ENCODE measurements at regions not wholly inside any gene's neighbourhood (a gene's known extent, or its start where the extent isn't known, plus 50 kb on each side); places are given as distances from the start of the nearest gene placed in this dataset.

DNA sequence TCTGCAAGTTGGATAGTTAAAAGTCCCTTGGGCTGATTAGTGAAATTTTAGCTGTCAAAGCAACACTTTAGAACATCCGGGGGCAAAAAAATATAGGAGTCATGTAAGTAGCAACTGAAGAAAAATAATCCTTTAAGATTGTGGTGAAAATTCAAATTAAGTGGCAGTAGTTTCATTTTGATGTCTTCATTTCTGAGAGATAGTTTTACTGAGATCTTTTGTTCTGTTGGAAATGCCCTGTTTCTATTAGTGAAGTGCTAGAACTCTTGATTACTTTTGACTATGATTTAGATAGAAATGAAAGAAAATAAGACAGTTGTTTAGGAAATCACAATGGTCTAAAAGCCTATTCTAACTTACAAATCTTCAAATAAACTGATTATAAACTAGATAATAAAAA is 587.3 kb upstream of the MMS22L start:
- no peaks in the 10 kb centered on the region for H3F3A ChIP-seq (replicated peaks; ENCODE audit: insufficient read depth)
- POLR2A ChIA-PET = no interaction called here
- WGBS (ENCODE audit: low lambda C conversion rate) = 35% methylated on average over 1 of the region's 1 CpG

DNA sequence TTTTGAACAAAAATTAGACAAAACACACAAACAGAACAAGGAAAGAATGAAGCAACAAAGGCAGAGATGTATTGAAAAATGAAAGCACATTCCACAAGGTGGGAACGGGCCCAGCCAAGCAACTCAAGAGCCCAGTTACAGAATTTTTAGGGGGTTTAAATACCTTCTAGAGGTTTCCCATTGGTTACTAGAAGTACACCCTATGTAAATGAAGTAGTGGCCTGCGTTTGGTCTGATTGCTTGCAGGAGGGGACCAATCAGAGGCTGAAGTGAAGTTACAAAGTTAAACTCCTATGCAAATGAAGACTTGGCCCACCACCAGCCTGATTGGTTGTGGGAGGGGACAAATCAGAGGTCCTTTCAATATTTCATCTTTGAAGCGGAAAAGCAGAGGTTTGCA is 593.7 kb upstream of the MMS22L start:
- Histone ChIP-seq H3K79me2 (ENCODE audit: insufficient read depth) (no peaks in the 10 kb centered on the region), H3K4me2 (no peak overlapping the region), H4K20me1 (ENCODE audit: insufficient read depth) (no peaks in the 10 kb centered on the region), H3K27ac (ENCODE audit: low read depth in 2 of 2, low read length in 1 of 2) (no peak overlapping the region), H3K4me3 (ENCODE audit: low read depth in 2 of 2, low read length in 1 of 2) (no peak overlapping the region), H3K9me2 (no peaks in the 10 kb centered on the region), H3K4me1 (ENCODE audit: control insufficient read depth in 1 of 2, insufficient read depth in 2 of 2, low read depth in 1 of 2, low read length in 1 of 2) (no peaks in the 10 kb centered on the region), H3F3A (replicated peaks; ENCODE audit: insufficient read depth) (no peaks in the 10 kb centered on the region), H3K9ac (no peak overlapping the region), H3K27me3 (ENCODE audit: insufficient read depth) (no peaks in the 10 kb centered on the region), H3K9me3 (no peaks in the 10 kb centered on the region; the same call in 1 of the 2 replicates), H2AFZ (ENCODE audit: low read depth) (no peak overlapping the region), H3K36me3 (replicated peaks in 1 of 2; ENCODE audit: control insufficient read depth in 1 of 2, insufficient read depth in 2 of 2, low read length in 1 of 2) (no peaks in the 10 kb centered on the region)
- ChIA-PET POLR2A (no interaction called here), CTCF (no interaction called here)
- DNase-seq = no peak
- WGBS (ENCODE audit: low lambda C conversion rate) = 66% methylated on average over 3 of the region's 3 CpGs
- TF ChIP-seq EP300 (IDR thresholded peaks at IDR 0.05; ENCODE audit: borderline replicate concordance in 1 of 2, low read depth in 1 of 2, low read length in 1 of 2) (no peak), CHD2 (IDR thresholded peaks at IDR 0.05; ENCODE audit: low read length, partially characterized antibody) (no peak), GABPA (IDR thresholded peaks at IDR 0.05; ENCODE audit: low read depth) (no peak), TAF1 (IDR thresholded peaks at IDR 0.05; ENCODE audit: borderline replicate concordance, low read depth, low read length) (no peak), TEAD4 (IDR thresholded peaks at IDR 0.05; ENCODE audit: borderline replicate concordance, insufficient read depth) (no peak), MEF2A (IDR thresholded peaks at IDR 0.05; ENCODE audit: borderline replicate concordance, low read depth) (no peak), EZH2phosphoT487 (IDR thresholded peaks at IDR 0.05; ENCODE audit: borderline replicate concordance, low read depth) (no peak), RCOR1 (IDR thresholded peaks at IDR 0.05; ENCODE audit: low read length) (no peak), FOXJ3 (CRISPR knock-in tag; IDR thresholded peaks at IDR 0.05) (no peak), USF2 (IDR thresholded peaks at IDR 0.05; ENCODE audit: borderline replicate concordance, low read depth, low read length) (no peak), FOSL2 (IDR thresholded peaks at IDR 0.05; ENCODE audit: borderline replicate concordance, low read depth) (no peak), YY1 (IDR thresholded peaks at IDR 0.05; ENCODE audit: low read depth) (no peak), JUND (IDR thresholded peaks at IDR 0.05) (no peak), SIN3A (IDR thresholded peaks at IDR 0.05; ENCODE audit: borderline replicate concordance, low read depth, low read length) (no peak), NFIC (IDR thresholded peaks at IDR 0.05; ENCODE audit: borderline replicate concordance) (no peak)
- TF ChIP-seq, protein P1, sequence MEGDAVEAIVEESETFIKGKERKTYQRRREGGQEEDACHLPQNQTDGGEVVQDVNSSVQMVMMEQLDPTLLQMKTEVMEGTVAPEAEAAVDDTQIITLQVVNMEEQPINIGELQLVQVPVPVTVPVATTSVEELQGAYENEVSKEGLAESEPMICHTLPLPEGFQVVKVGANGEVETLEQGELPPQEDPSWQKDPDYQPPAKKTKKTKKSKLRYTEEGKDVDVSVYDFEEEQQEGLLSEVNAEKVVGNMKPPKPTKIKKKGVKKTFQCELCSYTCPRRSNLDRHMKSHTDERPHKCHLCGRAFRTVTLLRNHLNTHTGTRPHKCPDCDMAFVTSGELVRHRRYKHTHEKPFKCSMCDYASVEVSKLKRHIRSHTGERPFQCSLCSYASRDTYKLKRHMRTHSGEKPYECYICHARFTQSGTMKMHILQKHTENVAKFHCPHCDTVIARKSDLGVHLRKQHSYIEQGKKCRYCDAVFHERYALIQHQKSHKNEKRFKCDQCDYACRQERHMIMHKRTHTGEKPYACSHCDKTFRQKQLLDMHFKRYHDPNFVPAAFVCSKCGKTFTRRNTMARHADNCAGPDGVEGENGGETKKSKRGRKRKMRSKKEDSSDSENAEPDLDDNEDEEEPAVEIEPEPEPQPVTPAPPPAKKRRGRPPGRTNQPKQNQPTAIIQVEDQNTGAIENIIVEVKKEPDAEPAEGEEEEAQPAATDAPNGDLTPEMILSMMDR (IDR thresholded peaks at IDR 0.05) = no peak

More for the DNA sequence above, 587.3 kb upstream of the MMS22L start:
- Histone ChIP-seq H4K20me1 (ENCODE audit: insufficient read depth) (no peaks in the 10 kb centered on the region), H3K27ac (ENCODE audit: low read depth in 2 of 2, low read length in 1 of 2) (no peak overlapping the region), H3K27me3 (ENCODE audit: insufficient read depth) (no peaks in the 10 kb centered on the region), H3K9me3 (no peaks in the 10 kb centered on the region; the same call in 1 of the 2 replicates), H3K9me2 (no peaks in the 10 kb centered on the region), H3K79me2 (ENCODE audit: insufficient read depth) (no peaks in the 10 kb centered on the region), H3K4me1 (ENCODE audit: control insufficient read depth in 1 of 2, insufficient read depth in 2 of 2, low read depth in 1 of 2, low read length in 1 of 2) (no peaks in the 10 kb centered on the region; a peak in 2 of 4 replicates), H3K4me3 (ENCODE audit: low read depth in 2 of 2, low read length in 1 of 2) (no peak overlapping the region), H3K36me3 (replicated peaks in 1 of 2; ENCODE audit: control insufficient read depth in 1 of 2, insufficient read depth in 2 of 2, low read length in 1 of 2) (no peaks in the 10 kb centered on the region), H3K9ac (no peak overlapping the region), H3K4me2 (no peak overlapping the region), H2AFZ (ENCODE audit: low read depth) (no peak overlapping the region)
- DNase-seq = no peak
- CTCF ChIA-PET = no interaction called here
- no peak for TF ChIP-seq MXI1 (IDR thresholded peaks at IDR 0.05; ENCODE audit: low read depth, low read length)
- TF ChIP-seq GATA2 (CRISPR knock-in tag; IDR thresholded peaks at IDR 0.05) = no peak
- no peak for TF ChIP-seq GABPA (IDR thresholded peaks at IDR 0.05; ENCODE audit: low read depth)
- TF ChIP-seq NRF1 (IDR thresholded peaks at IDR 0.05; ENCODE audit: low read depth, low read length) = no peak
- TF ChIP-seq, protein P1 (IDR thresholded peaks at IDR 0.05) = no peak
- no peak for TF ChIP-seq ELF1 (IDR thresholded peaks at IDR 0.05)
- TF ChIP-seq EP300 (IDR thresholded peaks at IDR 0.05; ENCODE audit: borderline replicate concordance in 1 of 2, low read depth in 1 of 2, low read length in 1 of 2) = no peak
- no peak for TF ChIP-seq SIN3A (IDR thresholded peaks at IDR 0.05; ENCODE audit: borderline replicate concordance, low read depth, low read length)
- TF ChIP-seq RCOR1 (IDR thresholded peaks at IDR 0.05; ENCODE audit: low read length) = no peak
- no peak for TF ChIP-seq TAF1 (IDR thresholded peaks at IDR 0.05; ENCODE audit: borderline replicate concordance, low read depth, low read length)
- TF ChIP-seq, protein P2, sequence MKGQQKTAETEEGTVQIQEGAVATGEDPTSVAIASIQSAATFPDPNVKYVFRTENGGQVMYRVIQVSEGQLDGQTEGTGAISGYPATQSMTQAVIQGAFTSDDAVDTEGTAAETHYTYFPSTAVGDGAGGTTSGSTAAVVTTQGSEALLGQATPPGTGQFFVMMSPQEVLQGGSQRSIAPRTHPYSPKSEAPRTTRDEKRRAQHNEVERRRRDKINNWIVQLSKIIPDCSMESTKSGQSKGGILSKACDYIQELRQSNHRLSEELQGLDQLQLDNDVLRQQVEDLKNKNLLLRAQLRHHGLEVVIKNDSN (IDR thresholded peaks at IDR 0.05; ENCODE audit: borderline replicate concordance, low read depth) = no peak
- no peak for TF ChIP-seq FOSL2 (IDR thresholded peaks at IDR 0.05; ENCODE audit: borderline replicate concordance, low read depth)
- no peak for TF ChIP-seq POLR2AphosphoS5 (IDR thresholded peaks at IDR 0.05; ENCODE audit: low read depth, low read length)
- no peak for TF ChIP-seq RFX5 (IDR thresholded peaks at IDR 0.05; ENCODE audit: low read length)
